ENCODE measurements at regions not wholly inside any gene's neighbourhood (a gene's known extent, or its start where the extent isn't known, plus 50 kb on each side); places are given as distances from the start of the nearest gene placed in this dataset.

DNA sequence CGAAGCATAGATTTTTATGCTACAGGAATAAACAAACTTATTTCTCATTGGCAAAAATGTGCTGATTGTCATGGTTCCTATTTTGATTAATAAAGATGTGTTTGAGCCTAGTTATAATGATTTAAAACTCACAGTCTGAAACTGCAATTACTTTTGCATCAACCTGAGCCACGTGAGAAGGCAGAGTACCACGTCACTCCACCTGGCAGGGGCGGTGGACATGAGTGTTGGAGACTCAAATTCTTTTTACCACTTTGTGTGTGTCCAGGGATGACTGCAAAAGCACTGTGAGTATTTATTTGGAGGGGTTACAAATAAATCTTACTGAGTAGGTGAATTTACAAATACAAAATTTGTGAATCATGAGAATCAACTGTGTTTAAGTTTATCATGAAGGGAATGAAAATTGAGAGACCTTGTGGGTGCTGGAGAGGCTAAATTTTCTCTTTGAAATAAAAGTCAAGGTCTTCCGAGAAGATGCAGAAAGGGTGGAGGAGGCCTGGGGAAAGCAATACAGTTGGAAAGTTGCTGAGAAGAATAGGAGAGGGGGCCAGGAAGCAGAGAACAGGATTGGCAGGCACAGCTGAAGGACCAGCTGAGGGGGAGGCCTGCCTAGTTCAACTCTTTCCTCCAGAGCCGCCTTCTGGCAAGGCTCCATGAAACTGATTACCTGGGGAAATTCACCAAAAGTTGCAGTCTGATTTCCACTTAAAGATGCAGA is 316.4 kb downstream of the MYCN start:
- ChIA-PET CTCF (interaction anchor here (0.7 kb wide), 1 partner anchor 18 kb away, joined by 4 read pairs; no protein-coding TSS in a partner anchor), POLR2A (ENCODE audit: unreplicated experiment) (no interaction called here)
- ATAC-seq (ENCODE audit: low read depth) (no peak), DNase-seq (no peak)
- no TSS peak for BruUV-seq (replicated peaks)
- Histone ChIP-seq H3K56ac (ENCODE audit: extremely low read depth, insufficient read depth, low read length) (no peak overlapping the region), H2AK5ac (ENCODE audit: low read depth, low read length) (no peak overlapping the region), H3K4ac (ENCODE audit: low read depth, low read length) (no peak overlapping the region), H3K27ac (ENCODE audit: insufficient read depth, low read length) (no peak overlapping the region), H4K91ac (ENCODE audit: insufficient read depth, low read depth, low read length) (no peak overlapping the region), H3K4me2 (ENCODE audit: low read depth, low read length) (no peak overlapping the region), H3K23ac (ENCODE audit: low read depth, low read length) (no peak overlapping the region), H2BK5ac (ENCODE audit: low read depth, low read length, poor library complexity, severe bottlenecking) (no peak overlapping the region), H3K27me3 (ENCODE audit: control insufficient read depth, insufficient read depth, low read length) (no peaks in the 10 kb centered on the region), H3K18ac (ENCODE audit: low read depth, low read length) (no peak overlapping the region), H2BK15ac (ENCODE audit: low read depth, low read length) (no peak overlapping the region), H4K5ac (ENCODE audit: low read depth, low read length) (no peak overlapping the region), H2BK120ac (ENCODE audit: low read depth, low read length) (no peak overlapping the region), H3K14ac (replicated peaks; ENCODE audit: low read depth, low read length) (no peak overlapping the region), H3K4me3 (ENCODE audit: insufficient read depth, low read depth, low read length) (no peak overlapping the region), H3K9me3 (ENCODE audit: control insufficient read depth, insufficient read depth, low read length) (peaks cover 33% of the 10 kb centered on the region), H3K36me3 (ENCODE audit: control insufficient read depth, insufficient read depth, low read length) (no peaks in the 10 kb centered on the region), H3K4me1 (ENCODE audit: control insufficient read depth, insufficient read depth, low read length) (no peaks in the 10 kb centered on the region), H4K8ac (ENCODE audit: low read depth in 2 of 2, low read length in 2 of 2) (no peak overlapping the region), H2AFZ (replicated peaks; ENCODE audit: low read length, poor library complexity) (no peak overlapping the region), H2AK9ac (replicated peaks; ENCODE audit: low read depth, low read length, poor library complexity) (no peak overlapping the region), H3K79me1 (ENCODE audit: low read depth in 1 of 2, low read length in 2 of 2) (no peaks in the 10 kb centered on the region), H2BK20ac (ENCODE audit: low read depth, low read length) (no peak overlapping the region), H3K9ac (ENCODE audit: low read depth, low read length) (no peak overlapping the region), H3K9me1 (ENCODE audit: insufficient read depth, low read length) (no peaks in the 10 kb centered on the region), H4K20me1 (ENCODE audit: insufficient read depth, low read length) (no peaks in the 10 kb centered on the region)
- in situ Hi-C loops (cut with MboI; ENCODE audit: low sequenced_read_pairs) (no loop called here), dilution Hi-C loops (cut with HindIII; ENCODE audit: low sequenced_read_pairs, unreplicated experiment) (no loop called here), intact Hi-C loops (cut with micrococcal nuclease) (no loop called here)
- TF ChIP-seq MAFK (IDR thresholded peaks at IDR 0.05; ENCODE audit: low read depth, low read length) (no peak), POLR2A (IDR thresholded peaks at IDR 0.05; ENCODE audit: low read depth, low read length) (no peak), RAD21 (IDR thresholded peaks at IDR 0.05; ENCODE audit: low read length) (no peak), BHLHE40 (IDR thresholded peaks at IDR 0.05; ENCODE audit: low read depth, low read length) (no peak), CEBPB (IDR thresholded peaks at IDR 0.05; ENCODE audit: low read depth, low read length) (no peak), MXI1 (IDR thresholded peaks at IDR 0.05; ENCODE audit: borderline replicate concordance, low read depth, low read length) (no peak), RCOR1 (IDR thresholded peaks at IDR 0.05; ENCODE audit: insufficient replicate concordance, low read length) (no peak), FOS (IDR thresholded peaks at IDR 0.05; ENCODE audit: low read depth, low read length) (no peak), NFE2L2 (IDR thresholded peaks at IDR 0.05; ENCODE audit: low read depth, low read length) (no peak), MAZ (IDR thresholded peaks at IDR 0.05; ENCODE audit: borderline replicate concordance, low read depth, low read length) (no peak), RFX5 (IDR thresholded peaks at IDR 0.05; ENCODE audit: low read depth, low read length) (no peak), SMC3 (IDR thresholded peaks at IDR 0.05; ENCODE audit: low read depth, low read length) (no peak), CHD1 (IDR thresholded peaks at IDR 0.05; ENCODE audit: low read depth, low read length) (no peak)
- TF ChIP-seq, protein P1, sequence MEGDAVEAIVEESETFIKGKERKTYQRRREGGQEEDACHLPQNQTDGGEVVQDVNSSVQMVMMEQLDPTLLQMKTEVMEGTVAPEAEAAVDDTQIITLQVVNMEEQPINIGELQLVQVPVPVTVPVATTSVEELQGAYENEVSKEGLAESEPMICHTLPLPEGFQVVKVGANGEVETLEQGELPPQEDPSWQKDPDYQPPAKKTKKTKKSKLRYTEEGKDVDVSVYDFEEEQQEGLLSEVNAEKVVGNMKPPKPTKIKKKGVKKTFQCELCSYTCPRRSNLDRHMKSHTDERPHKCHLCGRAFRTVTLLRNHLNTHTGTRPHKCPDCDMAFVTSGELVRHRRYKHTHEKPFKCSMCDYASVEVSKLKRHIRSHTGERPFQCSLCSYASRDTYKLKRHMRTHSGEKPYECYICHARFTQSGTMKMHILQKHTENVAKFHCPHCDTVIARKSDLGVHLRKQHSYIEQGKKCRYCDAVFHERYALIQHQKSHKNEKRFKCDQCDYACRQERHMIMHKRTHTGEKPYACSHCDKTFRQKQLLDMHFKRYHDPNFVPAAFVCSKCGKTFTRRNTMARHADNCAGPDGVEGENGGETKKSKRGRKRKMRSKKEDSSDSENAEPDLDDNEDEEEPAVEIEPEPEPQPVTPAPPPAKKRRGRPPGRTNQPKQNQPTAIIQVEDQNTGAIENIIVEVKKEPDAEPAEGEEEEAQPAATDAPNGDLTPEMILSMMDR (conservative IDR thresholded peaks at IDR 0.05; ENCODE audit: low read depth, low read length): no peak
- TF ChIP-seq, protein P2, sequence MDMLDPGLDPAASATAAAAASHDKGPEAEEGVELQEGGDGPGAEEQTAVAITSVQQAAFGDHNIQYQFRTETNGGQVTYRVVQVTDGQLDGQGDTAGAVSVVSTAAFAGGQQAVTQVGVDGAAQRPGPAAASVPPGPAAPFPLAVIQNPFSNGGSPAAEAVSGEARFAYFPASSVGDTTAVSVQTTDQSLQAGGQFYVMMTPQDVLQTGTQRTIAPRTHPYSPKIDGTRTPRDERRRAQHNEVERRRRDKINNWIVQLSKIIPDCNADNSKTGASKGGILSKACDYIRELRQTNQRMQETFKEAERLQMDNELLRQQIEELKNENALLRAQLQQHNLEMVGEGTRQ (IDR thresholded peaks at IDR 0.05; ENCODE audit: low read depth, low read length): no peak
- TF ChIP-seq, protein P3, sequence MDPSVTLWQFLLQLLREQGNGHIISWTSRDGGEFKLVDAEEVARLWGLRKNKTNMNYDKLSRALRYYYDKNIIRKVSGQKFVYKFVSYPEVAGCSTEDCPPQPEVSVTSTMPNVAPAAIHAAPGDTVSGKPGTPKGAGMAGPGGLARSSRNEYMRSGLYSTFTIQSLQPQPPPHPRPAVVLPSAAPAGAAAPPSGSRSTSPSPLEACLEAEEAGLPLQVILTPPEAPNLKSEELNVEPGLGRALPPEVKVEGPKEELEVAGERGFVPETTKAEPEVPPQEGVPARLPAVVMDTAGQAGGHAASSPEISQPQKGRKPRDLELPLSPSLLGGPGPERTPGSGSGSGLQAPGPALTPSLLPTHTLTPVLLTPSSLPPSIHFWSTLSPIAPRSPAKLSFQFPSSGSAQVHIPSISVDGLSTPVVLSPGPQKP (IDR thresholded peaks at IDR 0.05; ENCODE audit: borderline replicate concordance, low read depth, low read length): no peak
- WGBS, 2 experiments (ENCODE audit: extremely low coverage in 2 of 2, insufficient read length in 1 of 2): 18% methylated on average over 2 of the region's 6 CpGs; no CpG with 5 or more reads in 1 of the 2 experiments

Data from IMR-90 (cell line).